ENCODE measurements at regions not wholly inside any gene's neighbourhood (a gene's known extent, or its start where the extent isn't known, plus 50 kb on each side); places are given as distances from the start of the nearest gene placed in this dataset.

DNA sequence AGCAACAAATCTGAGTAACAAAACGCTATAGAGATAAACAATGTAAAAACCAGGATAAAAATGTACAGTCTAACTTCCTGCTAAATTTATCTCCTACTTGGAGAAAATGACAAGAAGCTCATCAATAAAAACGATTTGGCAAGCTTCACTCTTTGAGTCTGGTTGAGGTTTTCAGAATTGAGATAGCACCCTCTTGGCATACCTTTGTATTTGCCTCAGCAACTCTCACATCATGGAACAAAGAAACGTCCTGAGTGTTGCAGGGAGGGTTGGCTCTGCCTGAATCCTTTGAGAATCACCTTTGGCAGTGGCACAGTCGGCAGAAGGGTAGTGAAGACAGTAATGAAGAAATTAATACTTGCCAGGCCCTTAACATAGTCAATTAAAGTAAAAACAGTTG is 430.6 kb downstream of the GRB14 start:
- Histone ChIP-seq H3K36me3 (no peaks in the 10 kb centered on the region), H3K27ac (no peak overlapping the region), H3K4me1 (no peaks in the 10 kb centered on the region), H3K9me3 (peaks cover 4% of the 10 kb centered on the region; the same call in 1 of the 2 replicates), H3K4me3 (no peak overlapping the region), H4K20me1 (no peaks in the 10 kb centered on the region), H3K4me2 (no peak overlapping the region), H3K9ac (no peak overlapping the region), H3K27me3 (no peaks in the 10 kb centered on the region)
- no peak for TF ChIP-seq Cebpa-rat (IDR thresholded peaks at IDR 0.05)

DNA sequence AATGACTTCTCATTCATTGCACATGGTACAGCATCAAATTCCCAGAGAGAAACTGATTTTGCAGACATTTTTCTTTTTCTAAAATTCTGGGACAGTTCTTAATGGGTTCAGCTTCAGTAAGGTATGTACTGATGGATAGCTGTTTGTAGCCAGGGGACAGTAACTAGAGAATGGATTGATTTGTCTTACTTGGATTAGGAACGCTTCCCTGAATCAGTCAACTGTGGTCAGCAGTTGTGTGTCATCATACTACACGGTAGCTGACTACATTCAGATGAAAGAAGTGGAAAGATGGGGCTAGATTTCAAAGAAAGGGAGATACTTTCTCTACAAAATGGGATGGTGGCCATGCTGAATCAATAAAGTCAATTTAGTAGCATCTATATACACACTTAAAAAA is 431.4 kb downstream of the GRB14 start:
- Histone ChIP-seq H3K27ac (no peak overlapping the region), H3K9me3 (peaks cover 4% of the 10 kb centered on the region; the same call in 1 of the 2 replicates), H3K4me1 (no peaks in the 10 kb centered on the region), H3K9ac (no peak overlapping the region), H3K36me3 (no peaks in the 10 kb centered on the region), H3K4me2 (no peak overlapping the region), H4K20me1 (no peaks in the 10 kb centered on the region), H3K4me3 (no peak overlapping the region), H3K27me3 (no peaks in the 10 kb centered on the region)
- no peak for TF ChIP-seq Cebpa-rat (IDR thresholded peaks at IDR 0.05)

DNA sequence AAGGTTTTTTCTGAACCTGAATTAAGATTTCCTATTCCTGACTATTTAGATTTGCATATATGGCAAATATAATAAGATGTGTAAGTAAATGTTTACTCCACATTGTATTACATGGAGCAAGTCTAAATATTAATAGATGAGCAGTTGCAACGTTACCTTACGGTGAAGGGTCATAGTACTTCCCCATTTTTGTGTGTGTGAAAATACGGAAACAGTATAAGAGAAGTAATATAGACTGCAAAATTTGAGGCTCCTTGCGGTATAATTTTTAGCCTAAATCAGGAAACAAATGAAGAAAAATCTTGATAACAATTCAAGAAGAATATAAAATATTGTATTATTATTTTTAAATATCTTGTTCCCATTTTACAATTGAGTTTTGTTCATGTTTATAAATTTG is 434.2 kb downstream of the GRB14 start:
- H3K36me3 ChIP-seq = no peaks in the 10 kb centered on the region
- H3K4me3 ChIP-seq = no peak overlapping the region
- TF ChIP-seq Cebpa-rat (IDR thresholded peaks at IDR 0.05) = no peak
- no peaks in the 10 kb centered on the region for H3K4me1 ChIP-seq
- H3K4me2 ChIP-seq = no peak overlapping the region
- peaks cover 4% of the 10 kb centered on the region; the same call in 1 of the 2 replicates for H3K9me3 ChIP-seq
- no peaks in the 10 kb centered on the region for H4K20me1 ChIP-seq
- no peak overlapping the region for H3K9ac ChIP-seq
- no peak overlapping the region for H3K27ac ChIP-seq
- no peaks in the 10 kb centered on the region for H3K27me3 ChIP-seq

DNA sequence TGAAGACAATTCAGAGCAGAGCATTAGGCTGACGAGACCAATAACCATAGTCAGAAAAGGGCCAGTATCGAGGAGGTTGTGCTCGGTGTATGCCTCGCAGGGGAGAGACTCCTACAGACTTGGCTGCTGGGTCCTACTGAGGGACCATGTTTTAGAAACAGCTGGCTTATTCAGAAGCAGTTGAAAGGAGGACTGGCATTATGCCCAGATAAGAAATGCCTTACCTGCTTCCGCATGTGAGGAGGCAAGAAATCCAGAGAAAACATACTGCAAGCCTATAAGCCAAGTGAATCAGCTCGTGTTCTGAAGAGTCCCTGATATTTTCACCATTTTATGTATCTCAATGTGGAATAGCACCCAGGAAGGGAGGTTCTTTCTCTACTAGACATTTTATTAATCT is 434.7 kb downstream of the GRB14 start:
- Histone ChIP-seq H3K27ac (no peak overlapping the region), H3K9ac (no peak overlapping the region), H4K20me1 (no peaks in the 10 kb centered on the region), H3K36me3 (no peaks in the 10 kb centered on the region), H3K9me3 (peaks cover 4% of the 10 kb centered on the region; the same call in 1 of the 2 replicates), H3K4me3 (no peak overlapping the region), H3K4me2 (no peak overlapping the region), H3K4me1 (no peaks in the 10 kb centered on the region), H3K27me3 (no peaks in the 10 kb centered on the region)
- TF ChIP-seq Cebpa-rat (IDR thresholded peaks at IDR 0.05) = no peak

DNA sequence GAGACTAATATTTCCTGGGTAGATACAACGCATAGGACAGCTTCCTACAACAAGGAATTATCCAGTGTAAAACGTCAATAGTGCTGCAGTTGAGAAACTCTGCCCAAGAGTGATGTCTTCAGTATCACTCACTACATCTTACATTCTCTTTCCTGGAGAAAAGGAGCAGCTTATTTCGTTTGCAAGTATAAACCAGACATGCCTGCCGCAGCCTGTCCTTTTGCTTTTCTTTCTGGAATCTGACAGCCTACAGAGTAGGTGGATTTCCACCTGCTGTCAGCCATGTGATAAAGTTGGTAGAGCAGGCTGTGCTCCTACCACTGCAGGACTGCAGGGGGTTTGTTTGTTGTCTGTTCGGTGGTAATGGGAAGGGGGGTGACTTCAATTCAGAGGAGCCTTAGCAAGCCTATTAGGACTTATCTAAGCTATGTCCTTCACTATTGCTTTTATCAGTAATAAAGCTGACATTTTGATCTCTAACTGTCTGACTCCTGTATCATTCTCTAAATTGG is 439.1 kb downstream of the GRB14 start:
- H3K27me3 ChIP-seq = no peaks in the 10 kb centered on the region
- H3K9me3 ChIP-seq = peaks cover 4% of the 10 kb centered on the region; the same call in 1 of the 2 replicates
- no peaks in the 10 kb centered on the region for H4K20me1 ChIP-seq
- H3K36me3 ChIP-seq = no peaks in the 10 kb centered on the region
- no peaks in the 10 kb centered on the region for H3K4me1 ChIP-seq
- no peak overlapping the region for H3K9ac ChIP-seq
- TF ChIP-seq Cebpa-rat (IDR thresholded peaks at IDR 0.05) = no peak
- H3K4me3 ChIP-seq = no peak overlapping the region
- H3K27ac ChIP-seq = no peak overlapping the region
- no peak overlapping the region for H3K4me2 ChIP-seq

DNA sequence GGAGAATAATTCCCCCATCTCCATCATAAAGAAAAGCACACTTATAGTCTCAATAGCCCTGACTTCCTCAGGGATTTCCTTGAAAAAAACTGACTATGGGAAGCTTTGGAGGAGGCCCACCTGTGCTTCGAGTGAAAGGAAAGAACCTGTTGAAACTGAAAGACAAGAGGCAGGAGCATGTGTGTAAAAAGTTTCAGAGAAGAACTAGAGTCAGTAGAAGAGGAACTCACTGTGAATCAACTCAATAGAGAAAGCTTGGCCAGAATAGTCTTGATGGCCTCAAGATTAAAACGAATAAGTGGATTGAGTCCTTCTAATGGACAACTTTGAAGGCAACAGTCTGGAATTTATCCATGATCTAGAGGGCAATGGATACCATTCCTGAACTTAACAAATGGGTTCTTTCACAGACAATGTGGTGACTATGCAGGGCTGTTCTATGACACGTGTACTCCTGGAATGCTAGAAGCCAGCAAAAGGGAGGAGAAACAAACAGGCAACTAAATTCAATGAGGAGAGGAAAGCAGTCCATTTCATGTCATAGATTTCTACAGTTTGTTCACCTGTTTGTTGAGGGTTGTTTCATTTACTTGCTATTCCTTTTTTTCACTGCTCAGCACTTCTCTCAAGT is 442.3 kb downstream of the GRB14 start:
- Histone ChIP-seq H3K36me3 (no peaks in the 10 kb centered on the region), H3K4me2 (no peak overlapping the region), H3K4me1 (no peaks in the 10 kb centered on the region), H3K27me3 (no peaks in the 10 kb centered on the region), H3K27ac (no peak overlapping the region), H3K9me3 (peaks cover 14% of the 10 kb centered on the region), H4K20me1 (no peaks in the 10 kb centered on the region), H3K9ac (no peak overlapping the region), H3K4me3 (no peak overlapping the region)
- no peak for TF ChIP-seq Cebpa-rat (IDR thresholded peaks at IDR 0.05)

DNA sequence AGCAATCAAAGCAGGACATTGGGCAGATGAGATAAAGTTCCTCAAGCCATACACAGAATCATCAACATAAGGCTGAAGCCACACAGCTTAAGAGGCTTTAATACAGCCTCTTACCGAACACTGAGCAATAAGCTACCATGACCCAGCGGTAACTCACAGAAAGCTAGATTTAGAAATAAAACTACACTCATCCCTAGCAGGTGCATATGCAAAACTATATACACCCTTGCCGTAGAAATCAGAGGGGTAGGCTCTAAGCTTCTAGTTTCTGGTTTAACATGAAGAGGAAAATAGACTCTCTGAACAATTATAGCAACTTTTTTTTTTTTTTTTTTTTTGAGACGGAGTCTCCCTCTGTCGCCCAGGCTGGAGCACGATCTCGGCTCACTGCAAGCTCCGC is 428.8 kb upstream of the FIGN start:
- Histone ChIP-seq H3K27ac (no peak overlapping the region), H3K27me3 (no peaks in the 10 kb centered on the region), H3K4me2 (no peak overlapping the region), H3K4me1 (no peaks in the 10 kb centered on the region), H3K36me3 (no peaks in the 10 kb centered on the region), H4K20me1 (no peaks in the 10 kb centered on the region), H3K9ac (no peak overlapping the region), H3K9me3 (no peaks in the 10 kb centered on the region), H3K4me3 (no peak overlapping the region)
- TF ChIP-seq Cebpa-rat (IDR thresholded peaks at IDR 0.05) = no peak

GRCh38 chr2:164155558-164155957 is 419.8 kb upstream of the FIGN start:
- Histone ChIP-seq H4K20me1 (no peaks in the 10 kb centered on the region), H3K4me2 (no peak overlapping the region), H3K27me3 (no peaks in the 10 kb centered on the region), H3K27ac (no peak overlapping the region), H3K4me3 (no peak overlapping the region), H3K36me3 (no peaks in the 10 kb centered on the region), H3K4me1 (no peaks in the 10 kb centered on the region), H3K9ac (no peak overlapping the region), H3K9me3 (no peaks in the 10 kb centered on the region)
- TF ChIP-seq Cebpa-rat (IDR thresholded peaks at IDR 0.05) = no peak

DNA sequence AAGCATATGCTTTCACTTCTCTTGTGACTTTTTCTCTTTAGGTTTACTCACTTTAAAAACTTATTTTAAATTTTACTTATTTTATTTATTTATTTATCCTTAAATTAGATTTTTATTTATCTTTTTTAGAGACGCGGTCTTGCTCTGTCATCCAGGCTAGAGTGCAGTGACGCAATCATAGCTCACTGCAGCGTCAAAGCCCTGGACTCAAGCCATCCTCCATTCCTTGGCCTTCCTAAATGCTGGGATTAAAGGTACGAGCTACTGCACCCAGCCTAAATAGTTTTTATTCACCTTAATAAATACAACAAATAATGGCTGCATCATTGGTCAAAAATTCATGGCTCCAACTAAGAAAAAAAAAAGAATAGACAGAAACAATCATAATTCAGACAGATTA is 415.7 kb upstream of the FIGN start:
- H3K4me2 ChIP-seq = no peak overlapping the region
- H3K27ac ChIP-seq = no peak overlapping the region
- no peaks in the 10 kb centered on the region for H3K4me1 ChIP-seq
- H3K4me3 ChIP-seq = no peak overlapping the region
- TF ChIP-seq Cebpa-rat (IDR thresholded peaks at IDR 0.05) = no peak
- no peak overlapping the region for H3K9ac ChIP-seq
- no peaks in the 10 kb centered on the region for H3K36me3 ChIP-seq
- no peaks in the 10 kb centered on the region for H4K20me1 ChIP-seq
- H3K9me3 ChIP-seq = no peaks in the 10 kb centered on the region
- no peaks in the 10 kb centered on the region for H3K27me3 ChIP-seq

DNA sequence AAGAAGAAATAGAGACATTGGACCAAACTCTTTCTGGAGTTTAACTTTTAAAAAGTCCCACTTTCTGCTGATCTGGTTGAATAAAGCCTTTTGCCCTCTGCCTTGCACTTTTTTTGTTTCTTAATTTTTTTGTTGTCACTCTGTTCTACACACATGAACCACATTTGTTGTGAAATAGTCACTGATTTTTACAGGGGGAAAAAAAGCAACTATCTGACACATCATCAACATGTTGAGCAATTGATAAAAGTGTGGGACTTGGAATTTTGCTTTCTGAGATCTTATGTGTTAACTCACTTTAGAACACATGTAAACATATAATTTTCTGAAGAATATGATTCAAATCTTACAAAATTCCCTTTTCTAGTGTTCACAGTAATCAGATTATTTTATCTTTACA is 414.8 kb upstream of the FIGN start:
- H3K9me3 ChIP-seq = no peaks in the 10 kb centered on the region
- TF ChIP-seq Cebpa-rat (IDR thresholded peaks at IDR 0.05) = no peak
- no peaks in the 10 kb centered on the region for H4K20me1 ChIP-seq
- no peak overlapping the region for H3K4me3 ChIP-seq
- no peaks in the 10 kb centered on the region for H3K4me1 ChIP-seq
- no peak overlapping the region for H3K4me2 ChIP-seq
- no peak overlapping the region for H3K9ac ChIP-seq
- no peak overlapping the region for H3K27ac ChIP-seq
- H3K27me3 ChIP-seq = no peaks in the 10 kb centered on the region
- H3K36me3 ChIP-seq = no peaks in the 10 kb centered on the region

DNA sequence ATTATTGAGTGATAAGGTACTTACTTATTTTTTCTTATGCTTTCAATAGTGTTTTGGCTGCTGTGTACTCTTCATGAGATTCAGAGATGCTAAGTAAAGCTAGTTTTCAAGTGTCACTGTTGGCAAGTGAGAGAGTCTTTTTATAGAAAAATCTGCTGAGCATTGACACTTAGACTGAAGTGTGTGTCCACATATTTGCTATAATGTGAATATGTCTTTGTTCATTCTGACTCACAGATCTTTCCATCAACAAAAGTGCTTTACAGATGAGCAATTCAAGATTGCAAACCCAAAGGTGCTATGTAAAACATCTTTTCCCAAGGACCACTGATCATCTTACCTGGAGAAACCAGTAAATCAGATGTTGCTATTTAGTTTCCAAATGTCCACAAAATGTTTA is 410.6 kb upstream of the FIGN start:
- Histone ChIP-seq H3K27ac (no peak overlapping the region), H3K4me3 (no peak overlapping the region), H3K9ac (no peak overlapping the region), H3K9me3 (0 out of 2 replicates have a peak, but pooled peaks cover 6% of the 10 kb centered on the region), H3K4me1 (no peaks in the 10 kb centered on the region), H4K20me1 (no peaks in the 10 kb centered on the region), H3K4me2 (no peak overlapping the region), H3K27me3 (no peaks in the 10 kb centered on the region), H3K36me3 (no peaks in the 10 kb centered on the region)
- no peak for TF ChIP-seq Cebpa-rat (IDR thresholded peaks at IDR 0.05)
